ENCODE measurements at regions not wholly inside any gene's neighbourhood (a gene's known extent, or its start where the extent isn't known, plus 50 kb on each side); places are given as distances from the start of the nearest gene placed in this dataset.

DNA sequence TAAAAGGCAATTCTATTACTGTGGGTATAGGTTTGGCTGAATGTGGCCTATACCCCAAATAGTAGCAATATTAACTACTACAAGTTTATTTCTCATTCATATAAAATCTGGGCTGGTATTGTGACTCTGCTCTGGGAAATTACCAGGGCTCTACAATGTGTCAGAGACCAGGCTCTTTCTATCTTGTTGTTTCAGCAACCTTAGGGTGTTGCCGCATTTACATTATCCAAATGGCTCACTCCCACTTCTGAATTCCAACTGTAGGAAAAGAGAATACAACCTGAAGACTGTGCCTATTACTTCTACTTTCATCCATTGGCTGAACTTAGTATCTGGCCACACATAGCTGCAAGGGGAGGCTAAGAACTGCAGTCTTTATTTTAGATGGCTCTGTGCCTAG is 106.7 kb upstream of the CENPW start:
- TF ChIP-seq MAX (IDR thresholded peaks at IDR 0.05): no peak
- TF ChIP-seq HDAC2 (IDR thresholded peaks at IDR 0.05; ENCODE audit: borderline replicate concordance in 1 of 2, low read depth in 2 of 2, low read length in 2 of 2): no peak
- TF ChIP-seq SIN3A (conservative IDR thresholded peaks at IDR 0.05 in 1 of 2, IDR thresholded peaks at IDR 0.05 in 1 of 2; ENCODE audit: low read depth in 1 of 2, low read length in 2 of 2): no peak
- TF ChIP-seq POLR2AphosphoS5 (IDR thresholded peaks at IDR 0.05; ENCODE audit: low read depth, low read length): no peak
- no peak for TF ChIP-seq EZH2 (IDR thresholded peaks at IDR 0.05; ENCODE audit: low read depth, low read length, severe bottlenecking)
- no peak for TF ChIP-seq NRF1 (IDR thresholded peaks at IDR 0.05; ENCODE audit: low read depth, low read length)
- no peak for TF ChIP-seq JUND (IDR thresholded peaks at IDR 0.05; ENCODE audit: low read length)
- TF ChIP-seq JUN (IDR thresholded peaks at IDR 0.05; ENCODE audit: low read depth, low read length): no peak
- TF ChIP-seq CTCF (IDR thresholded peaks at IDR 0.05; ENCODE audit: control extremely low read depth in 1 of 3, insufficient read depth in 1 of 3, low read depth in 1 of 3, low read length in 3 of 3): no peak
- TF ChIP-seq POLR2A (IDR thresholded peaks at IDR 0.05; ENCODE audit: control extremely low read depth in 1 of 2, low read depth in 2 of 2, low read length in 2 of 2): no peak
- no peak for TF ChIP-seq BRCA1 (IDR thresholded peaks at IDR 0.05; ENCODE audit: low read depth, low read length)

Data from H1 (cell line).